ENCODE measurements at regions not wholly inside any gene's neighbourhood (a gene's known extent, or its start where the extent isn't known, plus 50 kb on each side); places are given as distances from the start of the nearest gene placed in this dataset.

DNA sequence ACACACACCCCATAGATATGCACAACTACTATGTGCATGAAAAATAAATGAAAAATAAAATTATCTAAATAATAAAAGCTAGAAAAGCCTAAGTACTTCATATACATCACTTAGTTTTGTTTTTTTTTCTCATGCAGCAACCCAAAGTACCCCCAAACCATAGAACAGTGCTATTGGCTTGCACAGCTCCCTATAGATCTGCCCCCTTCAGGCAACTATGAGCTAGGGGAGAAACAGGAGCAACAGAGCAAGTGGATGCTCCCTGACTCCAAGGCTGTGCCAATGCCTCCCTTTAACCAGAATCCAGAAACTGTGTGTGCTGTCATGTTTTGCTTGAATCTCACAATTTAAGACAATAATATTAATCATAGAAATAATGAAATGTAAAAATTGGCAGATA lies 605.5 kb downstream of the TOX3 start:
- Mint-ChIP-seq H3K4me3 (no peak overlapping the region), H3K9me3 (peaks cover 7 to 21% (median 17%) of the 10 kb centered on the region in 3 donors), H3K27me3 (no peaks in the 10 kb centered on the region), H3K27ac (no peak overlapping the region), H3K4me1 (no peaks in the 10 kb centered on the region), H3K36me3 (no peaks in the 10 kb centered on the region)
- no peaks in the 10 kb centered on the region for H3K9me3 ChIP-seq
- ATAC-seq (replicated peaks in 1 of 4) = no peak
- H3K36me3 ChIP-seq (ENCODE audit: control insufficient read depth in 2 of 2, extremely low read depth in 1 of 2, insufficient read depth in 1 of 2, low read length in 1 of 2) = no peaks in the 10 kb centered on the region
- no peaks in the 10 kb centered on the region for H3K27me3 ChIP-seq (replicated peaks in 1 of 2; ENCODE audit: control insufficient read depth in 2 of 2, extremely low read depth in 1 of 2, insufficient read depth in 2 of 2, low read length in 1 of 2)
- DNase-seq = no peak
- H3K27ac ChIP-seq (ENCODE audit: low read length) = no peak overlapping the region
- ChIA-PET POLR2A (no interaction called here), CTCF (no interaction called here)
- no peak overlapping the region for H3K4me3 ChIP-seq (ENCODE audit: control insufficient read depth in 1 of 2, extremely low read depth in 1 of 2, low read length in 1 of 2)
- no peaks in the 10 kb centered on the region for H3K4me1 ChIP-seq (ENCODE audit: control insufficient read depth in 1 of 2, extremely low read depth in 1 of 2, insufficient read depth in 2 of 2, low read length in 2 of 2)

GRCh38 chr16:51940183-51940582 lies 606.8 kb downstream of the TOX3 start:
- ChIA-PET POLR2A (no interaction called here), CTCF (no interaction called here)
- H3K27ac Mint-ChIP-seq = no peak overlapping the region
- H3K27ac ChIP-seq (ENCODE audit: low read length) = no peak overlapping the region
- H3K9me3 Mint-ChIP-seq = peaks cover 11 to 26% (median 17%) of the 10 kb centered on the region in 3 donors
- no peak for DNase-seq
- H3K4me1 Mint-ChIP-seq = no peaks in the 10 kb centered on the region
- no peaks in the 10 kb centered on the region for H3K36me3 ChIP-seq (ENCODE audit: control insufficient read depth in 2 of 2, extremely low read depth in 1 of 2, insufficient read depth in 1 of 2, low read length in 1 of 2)
- H3K4me3 ChIP-seq (ENCODE audit: control insufficient read depth in 1 of 2, extremely low read depth in 1 of 2, low read length in 1 of 2) = no peak overlapping the region
- H3K27me3 Mint-ChIP-seq = no peaks in the 10 kb centered on the region
- no peak overlapping the region for H3K4me3 Mint-ChIP-seq
- no peak for ATAC-seq (replicated peaks in 1 of 4)
- no peaks in the 10 kb centered on the region for H3K27me3 ChIP-seq (replicated peaks in 1 of 2; ENCODE audit: control insufficient read depth in 2 of 2, extremely low read depth in 1 of 2, insufficient read depth in 2 of 2, low read length in 1 of 2)
- no CpG with 5 or more reads among the region's 1 CpG for WGBS (ENCODE audit: insufficient coverage)
- no peaks in the 10 kb centered on the region for H3K9me3 ChIP-seq
- no peaks in the 10 kb centered on the region for H3K4me1 ChIP-seq (ENCODE audit: control insufficient read depth in 1 of 2, extremely low read depth in 1 of 2, insufficient read depth in 2 of 2, low read length in 2 of 2)
- H3K36me3 Mint-ChIP-seq = no peaks in the 10 kb centered on the region

DNA sequence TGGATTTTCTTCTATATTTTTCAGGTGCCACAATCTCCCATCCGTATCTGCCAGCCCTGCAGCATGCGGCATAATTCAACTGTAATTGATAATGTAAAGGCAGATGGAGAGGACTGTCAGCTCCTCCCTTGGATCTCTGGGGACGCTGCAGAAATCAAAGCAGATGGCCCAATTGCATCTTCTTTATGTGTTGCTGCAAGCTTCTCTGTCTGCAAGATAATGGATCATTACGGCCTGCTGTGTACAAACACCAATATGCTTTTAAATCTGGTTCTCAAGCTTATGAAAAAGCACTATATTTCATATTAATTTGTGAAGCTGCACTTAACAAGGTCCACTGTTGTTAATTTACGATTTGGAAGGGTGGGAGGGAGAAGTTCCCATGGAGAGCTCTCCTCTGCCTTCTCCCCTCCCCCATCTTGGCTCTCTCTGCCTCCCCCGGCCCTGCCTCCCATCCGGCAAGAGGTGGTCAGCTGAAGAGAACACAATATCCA lies 607.5 kb downstream of the TOX3 start:
- Histone ChIP-seq H3K4me3 (ENCODE audit: control insufficient read depth in 1 of 2, extremely low read depth in 1 of 2, low read length in 1 of 2) (no peak overlapping the region), H3K27me3 (replicated peaks in 1 of 2; ENCODE audit: control insufficient read depth in 2 of 2, extremely low read depth in 1 of 2, insufficient read depth in 2 of 2, low read length in 1 of 2) (no peaks in the 10 kb centered on the region), H3K9me3 (no peaks in the 10 kb centered on the region), H3K36me3 (ENCODE audit: control insufficient read depth in 2 of 2, extremely low read depth in 1 of 2, insufficient read depth in 1 of 2, low read length in 1 of 2) (no peaks in the 10 kb centered on the region), H3K4me1 (ENCODE audit: control insufficient read depth in 1 of 2, extremely low read depth in 1 of 2, insufficient read depth in 2 of 2, low read length in 2 of 2) (no peaks in the 10 kb centered on the region), H3K27ac (ENCODE audit: low read length) (no peak overlapping the region)
- DNase-seq = no peak
- WGBS (ENCODE audit: insufficient coverage) = no CpG with 5 or more reads among the region's 7 CpGs
- no peaks in the 10 kb centered on the region for H3K4me1 Mint-ChIP-seq
- POLR2A ChIA-PET = no interaction called here
- H3K27ac Mint-ChIP-seq = no peak overlapping the region
- H3K4me3 Mint-ChIP-seq = no peak overlapping the region
- CTCF ChIA-PET = no interaction called here
- no peak for ATAC-seq (replicated peaks in 1 of 4)
- peaks cover 11 to 26% (median 11%) of the 10 kb centered on the region in 3 donors for H3K9me3 Mint-ChIP-seq
- no peaks in the 10 kb centered on the region for H3K36me3 Mint-ChIP-seq
- H3K27me3 Mint-ChIP-seq = no peaks in the 10 kb centered on the region

- no peak for DNase-seq
- H3K9me3 ChIP-seq = no peaks in the 10 kb centered on the region
- ATAC-seq (replicated peaks in 1 of 4) = no peak
- H3K27me3 ChIP-seq (replicated peaks in 1 of 2; ENCODE audit: control insufficient read depth in 2 of 2, extremely low read depth in 1 of 2, insufficient read depth in 2 of 2, low read length in 1 of 2) = no peaks in the 10 kb centered on the region
- H3K4me3 ChIP-seq (ENCODE audit: control insufficient read depth in 1 of 2, extremely low read depth in 1 of 2, low read length in 1 of 2) = no peak overlapping the region
- ChIA-PET CTCF (no interaction called here), POLR2A (no interaction called here)
- no peaks in the 10 kb centered on the region for H3K4me1 ChIP-seq (ENCODE audit: control insufficient read depth in 1 of 2, extremely low read depth in 1 of 2, insufficient read depth in 2 of 2, low read length in 2 of 2)
- Mint-ChIP-seq H3K27ac (no peak overlapping the region), H3K36me3 (no peaks in the 10 kb centered on the region), H3K27me3 (no peaks in the 10 kb centered on the region), H3K9me3 (peaks cover 11 to 29% (median 15%) of the 10 kb centered on the region in 3 donors), H3K4me1 (no peaks in the 10 kb centered on the region), H3K4me3 (no peak overlapping the region)
- no peak overlapping the region for H3K27ac ChIP-seq (ENCODE audit: low read length)
- H3K36me3 ChIP-seq (ENCODE audit: control insufficient read depth in 2 of 2, extremely low read depth in 1 of 2, insufficient read depth in 1 of 2, low read length in 1 of 2) = no peaks in the 10 kb centered on the region
- WGBS (ENCODE audit: insufficient coverage) = 100% methylated on average over 1 of the region's 3 CpGs
These were observed 608.1 kb downstream of the TOX3 start for GRCh38 chr16:51938861-51939260.

DNA sequence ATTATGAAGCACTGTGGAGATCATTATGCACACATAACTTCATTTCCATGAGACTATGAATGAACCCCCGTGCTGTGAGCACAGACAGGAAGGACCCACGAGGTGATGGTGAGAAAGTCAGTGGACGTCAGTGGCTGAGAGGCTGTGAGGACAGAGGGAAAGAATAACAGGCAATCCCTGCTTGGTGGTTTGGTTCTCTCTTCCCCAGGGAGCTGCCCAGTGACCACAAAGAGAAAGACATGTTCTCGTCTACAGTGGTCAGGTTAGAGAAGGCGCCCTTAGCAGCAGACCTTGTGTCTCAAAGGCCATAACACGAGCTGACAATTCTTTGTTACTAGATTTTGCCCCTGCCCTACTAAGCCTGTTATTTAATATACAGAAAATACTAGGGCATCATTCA lies 609.2 kb downstream of the TOX3 start:
- no peaks in the 10 kb centered on the region for H3K36me3 ChIP-seq (ENCODE audit: control insufficient read depth in 2 of 2, extremely low read depth in 1 of 2, insufficient read depth in 1 of 2, low read length in 1 of 2)
- H3K4me1 ChIP-seq (ENCODE audit: control insufficient read depth in 1 of 2, extremely low read depth in 1 of 2, insufficient read depth in 2 of 2, low read length in 2 of 2) = no peaks in the 10 kb centered on the region
- Mint-ChIP-seq H3K9me3 (peaks cover 12 to 23% (median 15%) of the 10 kb centered on the region in 3 donors), H3K36me3 (no peaks in the 10 kb centered on the region), H3K27ac (no peak overlapping the region), H3K4me1 (no peaks in the 10 kb centered on the region), H3K4me3 (no peak overlapping the region), H3K27me3 (no peaks in the 10 kb centered on the region)
- CTCF ChIA-PET = no interaction called here
- ATAC-seq (replicated peaks in 1 of 4) = no peak
- POLR2A ChIA-PET = no interaction called here
- H3K27ac ChIP-seq (ENCODE audit: low read length) = no peak overlapping the region
- DNase-seq = no peak
- H3K9me3 ChIP-seq = no peaks in the 10 kb centered on the region
- H3K27me3 ChIP-seq (replicated peaks in 1 of 2; ENCODE audit: control insufficient read depth in 2 of 2, extremely low read depth in 1 of 2, insufficient read depth in 2 of 2, low read length in 1 of 2) = no peaks in the 10 kb centered on the region
- no peak overlapping the region for H3K4me3 ChIP-seq (ENCODE audit: control insufficient read depth in 1 of 2, extremely low read depth in 1 of 2, low read length in 1 of 2)
- 79% methylated on average over 4 of the region's 6 CpGs for WGBS (ENCODE audit: insufficient coverage)

- WGBS (ENCODE audit: insufficient coverage) = no CpG with 5 or more reads among the region's 5 CpGs
These were observed 610.1 kb downstream of the TOX3 start for GRCh38 chr16:51936846-51937245.

DNA sequence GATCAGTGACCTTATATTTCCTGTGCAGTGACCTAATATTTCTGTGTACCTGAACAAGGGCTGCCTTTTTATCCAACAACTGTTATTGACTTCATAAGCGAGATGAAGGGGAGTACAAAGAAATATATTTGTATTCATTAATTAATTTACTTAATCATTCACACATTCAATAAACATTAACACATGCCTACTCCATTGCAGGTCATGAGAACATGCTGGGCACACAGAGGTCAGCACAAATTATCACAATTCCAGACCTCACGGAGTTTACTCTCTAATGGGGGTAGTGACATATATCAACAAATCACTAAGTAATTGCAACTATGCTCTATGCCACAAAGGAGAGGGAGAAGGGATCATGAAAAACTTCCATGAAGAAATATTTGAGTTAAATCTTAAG lies 614.6 kb downstream of the TOX3 start:
- Mint-ChIP-seq H3K27me3 (no peaks in the 10 kb centered on the region), H3K27ac (no peak overlapping the region), H3K4me1 (no peaks in the 10 kb centered on the region), H3K4me3 (no peak overlapping the region), H3K9me3 (peaks cover 20 to 23% (median 22%) of the 10 kb centered on the region in 3 donors), H3K36me3 (no peaks in the 10 kb centered on the region)
- ChIA-PET CTCF (no interaction called here), POLR2A (no interaction called here)
- Histone ChIP-seq H3K27ac (ENCODE audit: low read length) (no peak overlapping the region), H3K27me3 (replicated peaks in 1 of 2; ENCODE audit: control insufficient read depth in 2 of 2, extremely low read depth in 1 of 2, insufficient read depth in 2 of 2, low read length in 1 of 2) (no peaks in the 10 kb centered on the region), H3K36me3 (ENCODE audit: control insufficient read depth in 2 of 2, extremely low read depth in 1 of 2, insufficient read depth in 1 of 2, low read length in 1 of 2) (no peaks in the 10 kb centered on the region), H3K4me1 (ENCODE audit: control insufficient read depth in 1 of 2, extremely low read depth in 1 of 2, insufficient read depth in 2 of 2, low read length in 2 of 2) (no peaks in the 10 kb centered on the region), H3K9me3 (no peaks in the 10 kb centered on the region), H3K4me3 (ENCODE audit: control insufficient read depth in 1 of 2, extremely low read depth in 1 of 2, low read length in 1 of 2) (no peak overlapping the region)
- ATAC-seq (replicated peaks in 1 of 4) (no peak), DNase-seq (no peak)
- no CpG with 5 or more reads among the region's 2 CpGs for WGBS (ENCODE audit: insufficient coverage)

More at GRCh38 chr16:51936846-51937245, 610.1 kb downstream of the TOX3 start:
- ChIA-PET CTCF (no interaction called here), POLR2A (no interaction called here)
- no peaks in the 10 kb centered on the region for H3K9me3 ChIP-seq
- no peaks in the 10 kb centered on the region for H3K36me3 ChIP-seq (ENCODE audit: control insufficient read depth in 2 of 2, extremely low read depth in 1 of 2, insufficient read depth in 1 of 2, low read length in 1 of 2)
- H3K4me1 ChIP-seq (ENCODE audit: control insufficient read depth in 1 of 2, extremely low read depth in 1 of 2, insufficient read depth in 2 of 2, low read length in 2 of 2) = no peaks in the 10 kb centered on the region
- Mint-ChIP-seq H3K27ac (no peak overlapping the region), H3K27me3 (no peaks in the 10 kb centered on the region), H3K9me3 (peaks cover 9 to 23% (median 15%) of the 10 kb centered on the region in 3 donors), H3K36me3 (no peaks in the 10 kb centered on the region), H3K4me3 (no peak overlapping the region), H3K4me1 (no peaks in the 10 kb centered on the region)
- ATAC-seq (replicated peaks in 1 of 4) = no peak
- no peak for DNase-seq
- H3K27ac ChIP-seq (ENCODE audit: low read length) = no peak overlapping the region
- no peaks in the 10 kb centered on the region for H3K27me3 ChIP-seq (replicated peaks in 1 of 2; ENCODE audit: control insufficient read depth in 2 of 2, extremely low read depth in 1 of 2, insufficient read depth in 2 of 2, low read length in 1 of 2)
- H3K4me3 ChIP-seq (ENCODE audit: control insufficient read depth in 1 of 2, extremely low read depth in 1 of 2, low read length in 1 of 2) = no peak overlapping the region
